Jurkat, Clone E6-1 (cell line): ENCODE measurements at regions not wholly inside any gene's neighbourhood (a gene's known extent, or its start where the extent isn't known, plus 50 kb on each side); places are given as distances from the start of the nearest gene placed in this dataset.
A peak's percentile ranks its signal among the peaks of the same experiment; 100 is the strongest.
"Not testable (repeated sequence)": the region's sequence is repeated elsewhere in the genome, so short reads cannot be mapped to it uniquely, and the experiment has no call there.

Experiments used
- DNase-seq: peaks from one replicate; pipeline ENCODE4 v3.0.0-alpha.2; 2011; ENCODE audit warnings: low read depth, low spot score
- H3K4me3 ChIP-seq: 2 replicates; pipeline ENCODE4 v1.5.1; 2011; ENCODE audit warnings: mild to moderate bottlenecking, low read length, control low read depth, moderate library complexity

- no peak overlapping the region for H3K4me3 ChIP-seq
- no peak for DNase-seq
Measured at GRCh38 chr3:13145826-13146642, 72.8 kb upstream of the IQSEC1 start.

- no peak overlapping the region for H3K4me3 ChIP-seq
- DNase-seq = no peak
Measured at GRCh38 chr3:13145131-13145825, 72.0 kb upstream of the IQSEC1 start.

- no peak for DNase-seq
- H3K4me3 ChIP-seq = no peak overlapping the region
Measured at GRCh38 chr3:13144163-13145023, 71.2 kb upstream of the IQSEC1 start.

GRCh38 chr3:13143381-13144004 lies 70.3 kb upstream of the IQSEC1 start:
- no peak overlapping the region for H3K4me3 ChIP-seq
- DNase-seq = no peak

- H3K4me3 ChIP-seq = no peak overlapping the region
- DNase-seq = no peak
Measured at GRCh38 chr3:13142552-13143380, 69.5 kb upstream of the IQSEC1 start.

- peak; percentile 46 for DNase-seq
- H3K4me3 ChIP-seq = no peak overlapping the region
Measured at GRCh38 chr3:13141991-13142412, 68.8 kb upstream of the IQSEC1 start.

- DNase-seq = no peak
- H3K4me3 ChIP-seq = no peak overlapping the region
Measured at GRCh38 chr3:13141183-13141582, 68.0 kb upstream of the IQSEC1 start.

GRCh38 chr3:13140596-13140995 lies 67.4 kb upstream of the IQSEC1 start:
- DNase-seq = no peak

GRCh38 chr3:13139471-13140065 lies 66.3 kb upstream of the IQSEC1 start:
- no peak overlapping the region for H3K4me3 ChIP-seq
- DNase-seq = no peak

More at GRCh38 chr3:13140596-13140995, 67.4 kb upstream of the IQSEC1 start:
- no peak overlapping the region for H3K4me3 ChIP-seq

- H3K4me3 ChIP-seq = no peak overlapping the region
- DNase-seq = no peak
Measured at GRCh38 chr3:13138833-13139145, 65.6 kb upstream of the IQSEC1 start.

GRCh38 chr3:13137941-13138832 lies 65.0 kb upstream of the IQSEC1 start:
- no peak for DNase-seq

GRCh38 chr3:13136848-13137247 lies 63.6 kb upstream of the IQSEC1 start:
- DNase-seq, H3K4me3 ChIP-seq: not testable (repeated sequence)

More at GRCh38 chr3:13137941-13138832, 65.0 kb upstream of the IQSEC1 start:
- no peak overlapping the region for H3K4me3 ChIP-seq

- DNase-seq = no peak
- no peak overlapping the region for H3K4me3 ChIP-seq
Measured at GRCh38 chr3:13136426-13136825, 63.2 kb upstream of the IQSEC1 start.

- no peak overlapping the region for H3K4me3 ChIP-seq
- DNase-seq = no peak
Measured at GRCh38 chr3:13135811-13136321, 62.6 kb upstream of the IQSEC1 start.

- DNase-seq = no peak
- H3K4me3 ChIP-seq = no peak overlapping the region
Measured at GRCh38 chr3:13135251-13135810, 62.1 kb upstream of the IQSEC1 start.

- no peak overlapping the region for H3K4me3 ChIP-seq
- DNase-seq = no peak
Measured at GRCh38 chr3:13134879-13135206, 61.6 kb upstream of the IQSEC1 start.
